NCI-H345 (cell line): ENCODE measurements at regions not wholly inside any gene's neighbourhood (a gene's known extent, or its start where the extent isn't known, plus 50 kb on each side); places are given as distances from the start of the nearest gene placed in this dataset.
A peak's percentile ranks its signal among the peaks of the same experiment; 100 is the strongest.

Experiments used
- DNase-seq: peaks from one replicate; lab custom pipeline; 2025; lab: John Stamatoyannopoulos, UW

DNA sequence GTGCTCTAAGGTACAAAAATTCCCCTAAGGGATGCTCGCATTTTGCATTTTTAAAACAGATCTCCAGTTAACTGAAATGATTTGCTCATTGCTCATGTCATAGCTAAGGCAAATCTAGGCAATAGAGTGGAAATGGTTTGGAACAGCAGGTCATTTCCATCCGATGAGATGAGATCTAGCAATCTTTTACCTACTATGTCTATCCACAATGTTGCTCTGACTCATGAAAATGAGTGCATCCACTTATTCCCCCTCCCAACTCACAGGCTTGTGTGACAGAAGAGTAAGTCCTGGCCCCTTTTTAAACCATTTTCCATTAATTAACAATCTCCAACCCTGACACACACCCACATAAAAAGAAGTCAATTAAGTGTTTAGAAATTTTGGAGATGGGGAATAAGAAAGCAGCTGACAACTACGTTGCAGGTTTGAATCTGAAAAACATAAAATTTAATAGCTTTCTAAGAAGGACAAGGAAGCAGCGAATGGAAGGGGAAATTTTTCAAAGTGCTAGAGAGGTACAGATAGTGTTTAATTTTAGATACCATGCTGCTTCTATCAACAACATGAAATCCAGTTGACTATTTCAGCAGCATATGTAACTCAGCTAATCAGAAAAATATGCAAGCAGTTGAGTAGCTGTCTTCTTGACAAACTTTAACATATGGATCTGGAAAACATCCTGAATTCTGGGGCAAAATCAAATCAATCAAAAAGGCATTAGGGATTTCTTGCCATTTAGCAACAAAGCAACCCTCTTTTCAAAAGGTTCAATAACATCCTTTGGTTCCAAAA, 112.0 kb downstream of the TMCO5A start:
- DNase-seq = no peak

DNA sequence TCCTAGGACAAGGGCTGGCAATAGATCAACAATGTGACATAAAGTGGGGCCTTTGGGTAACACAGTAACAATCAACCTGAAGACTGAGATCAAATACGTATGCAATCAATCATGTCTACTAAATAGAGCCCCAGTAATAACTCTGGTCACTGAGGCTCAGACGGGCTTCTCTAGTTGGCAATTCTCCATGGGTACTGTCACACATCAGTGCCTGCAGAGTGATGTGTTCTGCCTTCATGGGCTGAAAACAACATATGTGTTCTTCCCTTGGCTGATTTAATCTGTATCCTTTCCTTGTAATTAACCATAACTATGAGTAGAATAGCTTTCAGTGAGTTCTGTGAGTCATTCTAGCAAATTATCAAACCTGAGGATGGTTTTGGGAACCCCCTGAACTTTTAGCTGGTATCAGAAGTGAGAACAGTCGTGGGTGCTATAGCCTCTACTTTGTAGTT, 113.6 kb downstream of the TMCO5A start:
- peak; percentile 0 for DNase-seq

DNA sequence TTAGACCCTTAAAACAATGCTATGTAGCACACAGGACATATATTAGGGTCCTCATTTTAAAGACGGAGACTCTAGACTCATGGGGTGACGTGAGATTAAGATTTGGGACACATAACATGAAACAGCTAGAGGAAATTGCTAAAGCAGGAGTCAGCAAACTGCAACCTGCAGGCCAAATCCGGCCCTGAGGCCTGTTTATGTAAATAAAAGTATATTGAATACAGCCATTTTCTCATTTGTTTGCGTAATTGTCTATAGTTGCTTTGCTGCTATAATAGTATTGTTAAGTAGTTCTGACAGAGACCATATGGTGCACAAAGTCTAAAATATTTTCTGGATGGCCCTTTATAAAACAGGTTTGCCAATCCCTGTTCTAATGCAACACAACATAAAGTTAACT, 115.5 kb downstream of the TMCO5A start:
- no peak for DNase-seq

DNA sequence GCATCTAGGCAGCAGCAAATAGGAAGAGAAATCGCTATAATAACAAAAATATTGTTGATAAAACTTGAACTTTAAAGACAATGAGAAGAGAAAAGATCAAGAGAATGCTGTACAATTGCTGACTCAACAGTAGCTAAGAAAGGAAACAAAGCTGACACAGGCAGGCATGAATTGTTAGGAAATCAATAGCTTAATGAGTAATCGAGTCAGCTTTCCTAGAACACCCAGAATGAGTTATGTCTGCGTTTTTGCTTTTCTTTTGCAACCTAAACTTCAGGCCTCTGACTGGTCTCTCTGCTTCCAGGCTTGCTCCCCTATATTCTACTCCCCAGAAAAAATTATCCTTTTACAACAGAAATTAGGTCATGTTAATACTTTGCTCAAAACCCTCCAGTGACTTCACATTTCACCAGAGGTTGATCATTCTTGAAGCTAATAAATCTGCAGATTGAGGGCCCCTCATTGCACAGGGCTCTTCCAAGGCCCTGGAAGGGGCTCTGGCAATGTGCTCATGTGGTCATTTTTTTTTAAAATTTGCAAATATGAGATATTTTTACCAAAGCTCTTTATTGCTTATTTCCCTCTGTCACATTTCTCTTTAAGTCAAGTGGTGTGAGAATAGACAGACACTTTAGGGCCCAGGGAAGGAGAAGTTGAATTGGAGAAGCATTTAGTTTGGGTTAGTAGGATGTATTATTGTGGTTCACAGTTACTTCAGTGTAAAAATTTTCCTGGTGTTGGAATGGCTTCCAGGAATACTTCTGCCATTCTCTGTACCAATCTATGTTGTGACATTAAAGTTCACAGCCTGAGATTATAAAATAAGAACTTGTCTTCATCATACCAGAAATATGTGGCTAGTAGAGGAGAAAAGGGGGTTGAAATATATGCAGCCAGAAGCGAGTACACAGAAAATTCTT, 116.3 kb downstream of the TMCO5A start:
- no peak for DNase-seq

DNA sequence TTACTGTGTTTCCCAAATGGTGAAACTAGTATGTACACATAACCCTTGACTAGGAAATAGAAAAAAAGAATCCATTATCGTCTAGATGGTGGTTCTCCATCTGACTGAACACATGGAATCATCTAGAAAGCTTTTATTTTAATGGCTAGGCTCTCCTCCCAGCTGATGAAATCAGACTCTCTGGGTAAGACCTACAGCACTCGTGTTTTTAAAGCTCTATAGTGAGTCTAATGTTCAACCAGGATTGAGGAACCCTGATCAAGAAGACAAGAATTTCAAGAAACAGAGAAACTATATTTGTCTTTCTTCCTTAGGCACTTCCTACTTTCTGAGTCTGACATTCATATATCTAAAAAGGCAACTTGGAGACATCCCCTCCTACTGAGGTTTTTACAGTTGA, 118.8 kb downstream of the TMCO5A start:
- DNase-seq = no peak

DNA sequence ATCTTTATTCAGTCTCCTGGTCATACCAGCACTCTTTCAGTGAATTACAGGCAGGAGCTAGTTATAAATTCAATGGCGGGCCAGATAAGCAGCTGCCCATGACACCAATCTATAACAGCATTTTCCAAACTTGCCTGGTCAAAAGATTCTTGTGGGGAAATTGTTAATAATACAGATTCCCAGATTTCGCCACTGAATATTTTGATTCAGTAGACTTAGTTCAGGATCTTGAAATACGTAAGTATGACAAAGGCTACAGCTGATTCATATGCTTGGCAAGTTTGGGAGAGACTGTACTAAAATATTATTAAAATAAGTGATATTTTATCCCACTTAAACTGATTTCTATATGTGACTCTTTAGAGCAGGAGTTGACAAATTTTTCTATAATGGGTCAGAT, 119.3 kb downstream of the TMCO5A start:
- no peak for DNase-seq

DNA sequence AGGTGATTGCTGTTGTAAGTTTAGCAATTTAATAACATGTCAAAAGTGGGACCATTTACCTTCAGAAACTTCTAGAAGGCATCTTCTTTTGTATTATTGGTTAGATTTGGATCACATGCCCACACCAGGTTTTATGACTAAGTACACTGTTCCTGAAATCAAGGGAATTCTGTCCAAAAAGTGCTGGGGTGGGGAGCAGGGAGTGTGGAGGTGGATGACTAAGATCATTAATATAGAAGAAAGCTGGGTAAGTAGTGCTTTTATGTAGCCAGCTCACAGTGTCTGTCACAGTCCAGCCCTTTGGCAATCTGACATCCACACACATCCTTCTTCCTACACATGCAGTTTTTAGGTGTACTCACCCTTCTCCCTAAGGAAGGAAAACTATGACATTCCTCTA, 120.0 kb downstream of the TMCO5A start:
- no peak for DNase-seq

DNA sequence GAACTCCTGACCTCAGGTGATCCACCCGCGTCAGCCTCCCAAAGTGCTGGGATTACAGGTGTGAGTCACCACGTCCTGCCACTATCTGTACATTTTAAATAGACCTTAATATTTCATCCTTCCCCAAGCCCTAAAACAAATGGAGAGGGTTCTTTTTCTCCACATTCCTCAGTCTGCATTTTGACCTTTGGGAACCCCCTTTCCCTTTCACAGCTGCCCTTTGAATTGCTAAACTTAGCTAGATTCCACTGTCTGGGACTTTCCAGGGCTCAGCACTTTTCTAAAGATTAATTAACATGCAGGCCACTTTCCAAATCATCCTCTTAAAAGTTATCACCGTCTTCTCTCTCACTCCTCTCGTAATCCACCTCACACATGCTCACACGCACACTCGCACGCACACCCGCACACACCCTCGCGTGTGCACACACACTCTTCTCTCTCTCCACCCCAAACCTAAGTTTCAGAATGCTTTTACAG, 124.2 kb downstream of the TMCO5A start:
- no peak for DNase-seq

DNA sequence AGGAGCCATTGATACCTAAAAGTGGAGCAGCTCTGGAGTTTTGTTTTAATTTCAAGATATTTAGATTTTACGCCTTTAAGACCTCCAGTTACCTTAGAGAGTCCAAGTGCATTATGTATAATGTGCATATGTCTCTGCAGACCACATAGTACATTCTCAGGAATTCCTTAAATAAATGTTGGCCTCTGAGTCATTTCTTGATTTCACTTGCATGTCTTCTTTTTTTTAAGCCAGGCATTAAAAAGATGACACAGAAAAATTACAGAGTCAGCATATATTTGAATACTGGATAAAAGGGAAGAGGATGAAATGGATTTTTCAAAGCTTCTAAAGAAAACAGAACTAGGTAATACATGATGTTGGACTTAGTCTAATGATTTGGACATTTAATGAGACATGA, 125.2 kb downstream of the TMCO5A start:
- no peak for DNase-seq

DNA sequence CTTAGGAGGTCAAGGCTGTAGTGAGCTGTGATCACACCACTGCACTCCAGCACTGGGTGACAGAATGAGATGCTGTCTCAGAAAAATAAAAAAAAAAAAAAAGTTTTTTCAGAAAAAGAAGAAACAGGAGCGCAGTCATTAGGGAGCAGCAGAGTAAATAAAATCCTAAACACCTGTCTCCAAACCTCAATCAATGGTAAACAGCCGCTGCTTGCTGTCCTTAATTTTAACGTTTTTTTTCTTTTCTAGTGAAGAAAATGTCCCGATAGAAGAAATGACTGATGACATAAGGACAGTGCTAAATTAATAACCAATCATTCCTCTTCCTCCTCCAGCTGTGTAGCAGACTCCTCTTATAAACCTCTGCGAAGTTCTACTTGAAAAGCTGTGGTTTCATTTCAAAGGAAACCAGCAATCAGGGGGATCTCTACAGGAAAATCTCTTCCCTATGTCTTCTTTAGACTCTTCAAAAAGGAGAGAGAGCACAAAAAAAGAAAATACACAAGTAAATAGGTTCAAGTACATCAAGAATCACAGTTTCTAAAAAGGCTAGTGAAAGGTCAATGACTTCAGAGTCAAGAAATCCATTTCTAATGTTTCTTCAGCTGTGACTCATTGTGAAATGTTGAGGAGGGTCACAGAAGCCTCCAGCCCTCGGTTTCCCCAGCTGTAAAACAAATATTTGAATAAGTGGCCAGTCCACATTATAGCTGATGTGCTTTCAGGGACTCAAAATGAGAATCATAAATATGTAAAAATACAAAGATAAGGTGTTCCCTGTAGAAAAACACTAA, 127.6 kb downstream of the TMCO5A start:
- no peak for DNase-seq

DNA sequence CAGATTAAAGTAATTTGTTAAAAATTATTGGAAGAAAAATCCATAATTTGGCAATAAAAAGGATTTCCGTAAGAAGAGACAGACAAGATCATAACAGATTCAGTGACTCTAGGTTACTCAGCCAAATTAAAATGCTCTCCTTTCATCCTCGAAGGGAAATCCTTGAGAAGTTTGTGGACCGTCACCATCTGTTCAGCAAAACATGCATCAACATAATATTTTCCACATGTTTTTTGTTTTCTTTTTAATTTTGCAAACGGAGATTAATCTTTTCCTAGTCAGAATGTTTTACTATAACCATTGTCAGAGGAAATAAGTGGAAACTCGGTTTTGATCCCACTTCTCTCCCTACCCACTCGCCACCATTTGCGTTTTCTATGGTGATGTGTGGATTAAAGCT, 128.3 kb downstream of the TMCO5A start:
- DNase-seq = no peak

DNA sequence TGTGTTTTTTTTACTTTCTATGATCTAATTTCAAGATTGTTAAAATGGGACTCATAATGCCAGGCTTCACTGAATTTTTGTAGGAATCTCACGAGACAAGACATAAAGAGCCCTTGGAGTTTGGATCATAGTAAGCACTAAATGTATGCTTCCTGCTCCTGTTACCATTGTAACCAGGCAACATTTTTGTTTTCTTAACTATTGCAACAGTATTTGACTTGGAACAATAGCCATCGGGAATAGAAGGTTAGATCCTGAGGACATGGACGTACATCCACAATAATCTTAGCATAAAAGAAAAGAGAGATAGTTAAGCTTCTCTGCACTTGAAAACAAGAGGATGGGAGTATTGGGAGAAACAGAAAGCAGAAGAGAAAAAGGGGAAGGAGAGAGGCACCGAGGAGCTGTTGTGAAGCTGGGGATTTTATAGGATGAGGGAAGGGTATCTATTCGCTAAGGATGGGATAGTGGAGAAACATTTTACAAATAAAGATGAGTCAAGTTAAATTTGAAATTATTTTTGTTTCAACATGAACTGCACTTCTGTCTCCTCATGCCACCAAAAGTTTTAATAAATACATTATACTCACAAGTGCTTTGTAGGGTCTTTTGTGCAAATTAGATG, 131.4 kb downstream of the TMCO5A start:
- no peak for DNase-seq

DNA sequence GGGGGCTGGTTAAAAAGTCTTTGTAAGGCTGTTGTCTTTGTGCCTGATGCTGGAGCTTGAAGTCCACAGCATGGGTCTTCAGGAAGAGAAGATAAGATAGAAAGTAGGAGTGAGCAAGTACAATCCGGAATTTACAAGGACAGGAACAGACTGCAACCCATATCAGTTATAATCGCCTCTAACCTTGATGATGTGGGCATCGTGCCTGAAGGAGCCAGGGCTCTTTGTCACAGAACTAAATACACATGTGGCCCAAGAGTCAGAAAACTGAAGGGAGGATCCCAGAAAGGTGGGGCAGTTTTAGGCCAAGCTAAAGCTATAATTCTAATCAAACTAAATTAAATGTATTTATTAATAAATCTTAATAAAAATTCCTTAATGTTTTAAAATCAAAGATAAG, 132.2 kb downstream of the TMCO5A start:
- DNase-seq = no peak

DNA sequence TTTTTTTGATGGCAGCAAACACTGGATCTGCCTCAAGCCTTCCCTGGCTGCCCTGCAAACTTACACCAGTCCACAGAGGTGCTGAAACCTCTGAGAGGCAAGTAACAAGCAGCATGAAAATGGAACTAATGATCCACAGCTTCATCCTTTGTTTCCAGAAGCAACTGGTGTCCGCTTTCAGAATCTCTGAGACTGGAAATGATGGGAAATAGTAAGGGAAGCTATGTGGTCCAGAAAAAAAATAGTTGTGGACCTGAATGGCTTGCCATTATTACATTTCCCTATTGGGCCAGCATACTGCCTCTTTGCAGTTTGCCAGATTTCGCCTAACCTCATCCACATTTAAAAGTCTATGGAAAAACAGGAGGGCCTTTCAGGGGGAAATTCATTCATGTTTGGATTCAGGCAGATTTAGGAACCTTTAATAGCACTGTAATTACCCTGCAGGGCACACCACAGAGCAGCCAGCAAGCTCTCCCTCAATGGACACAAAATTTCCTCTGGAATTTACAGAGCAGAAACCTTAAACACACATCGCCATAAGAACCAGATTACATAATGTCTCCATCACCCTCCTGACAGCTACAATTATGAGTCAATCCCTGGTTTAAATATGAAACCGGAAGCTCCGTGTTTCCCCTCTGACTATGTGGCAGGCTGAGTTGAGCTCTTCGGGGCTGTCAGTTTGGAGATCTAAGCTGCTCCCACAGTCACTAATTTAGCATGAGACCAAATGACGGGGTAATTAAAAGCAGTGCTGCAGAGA, 134.4 kb downstream of the TMCO5A start:
- DNase-seq = no peak

DNA sequence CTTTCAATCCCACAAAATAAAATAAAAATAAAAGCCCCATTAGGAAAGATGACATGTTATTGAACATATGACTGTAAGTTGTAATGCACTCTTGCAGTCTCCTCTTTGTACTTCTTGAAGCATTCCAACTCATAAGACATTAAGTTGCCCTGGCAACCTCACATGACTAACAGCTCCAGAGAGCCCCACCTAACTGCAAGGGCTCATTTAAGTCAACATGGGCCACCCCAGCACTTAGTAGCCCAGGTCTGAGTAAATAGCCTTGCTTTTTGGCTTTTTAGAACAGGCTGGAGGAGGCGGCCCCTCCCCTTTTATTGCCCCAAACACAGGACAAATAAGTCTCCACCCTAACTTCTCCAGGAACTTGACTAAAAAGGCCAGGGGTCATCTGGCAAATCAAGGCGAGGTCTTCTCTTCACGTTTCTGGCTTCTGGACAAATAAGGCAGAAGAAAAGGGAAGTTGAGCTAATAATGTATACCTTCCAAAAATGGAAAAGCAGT, 135.1 kb downstream of the TMCO5A start:
- DNase-seq = no peak

DNA sequence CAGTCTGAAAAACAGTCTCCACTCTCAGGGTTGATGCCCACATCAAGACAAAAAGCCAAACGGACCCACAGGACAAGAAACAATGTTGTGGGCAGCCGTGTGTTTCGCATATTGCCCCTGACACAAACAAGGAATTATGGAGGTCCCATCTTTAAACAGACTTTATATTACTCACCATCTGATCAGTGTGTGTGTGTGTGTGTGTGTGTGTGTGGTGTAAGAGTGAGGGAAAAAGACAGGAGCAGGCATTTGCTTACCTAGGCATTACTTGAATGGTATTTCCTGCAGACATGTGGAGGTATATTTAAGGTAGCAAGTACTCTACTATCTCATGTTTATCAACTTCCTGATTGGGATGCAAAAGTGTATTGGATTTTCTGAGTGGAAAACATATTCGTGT, 136.3 kb downstream of the TMCO5A start:
- no peak for DNase-seq

DNA sequence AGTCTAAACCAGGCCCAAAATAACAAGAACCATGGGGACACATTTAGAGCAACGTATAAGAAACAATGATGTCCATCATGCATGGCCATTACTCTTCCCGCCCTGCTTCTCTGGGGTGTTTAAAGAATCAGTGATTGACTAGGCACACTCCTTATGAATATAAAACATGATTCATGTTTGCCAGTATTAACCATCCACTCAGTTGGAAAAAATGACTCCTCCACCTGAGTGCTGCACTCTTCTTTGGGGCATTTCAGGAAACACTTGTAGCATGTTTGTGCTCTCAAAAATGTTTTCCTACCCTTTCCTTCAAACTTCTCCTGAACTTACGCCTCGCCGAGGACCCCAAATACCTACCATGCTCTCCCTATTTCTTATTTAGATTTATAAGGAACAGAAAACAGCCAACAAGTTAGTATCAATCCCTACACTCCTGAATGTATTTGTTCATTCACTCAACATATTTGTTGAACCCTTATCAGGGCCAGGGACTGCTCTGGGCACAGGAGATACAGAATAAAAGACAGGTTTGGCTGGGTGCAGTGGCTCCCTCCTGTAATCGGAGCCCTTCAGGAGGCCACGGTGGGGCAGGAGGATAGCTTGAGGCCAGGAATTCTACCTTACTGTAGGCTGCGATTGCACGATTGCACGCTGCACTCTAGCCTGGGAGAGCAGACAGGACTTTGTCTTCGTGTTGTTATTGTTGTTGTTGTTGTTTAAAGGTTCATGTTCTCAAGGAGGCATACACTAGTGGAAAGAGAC, 137.0 kb downstream of the TMCO5A start:
- DNase-seq = no peak

DNA sequence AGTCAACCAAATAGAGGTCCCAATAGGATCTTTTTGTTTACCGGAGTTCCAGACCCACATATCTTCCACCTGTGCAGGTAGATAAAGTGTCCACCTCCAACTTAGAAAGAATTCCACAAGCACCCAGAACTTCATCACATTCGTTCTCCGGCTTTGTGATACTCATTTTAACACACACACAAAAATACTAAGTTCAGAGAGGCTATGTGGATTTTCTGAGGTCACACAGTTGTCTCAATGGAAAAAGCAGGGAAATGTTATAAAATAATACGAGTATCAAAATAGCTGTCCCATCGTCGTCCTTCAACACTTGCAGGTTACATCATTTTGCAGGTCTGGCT, 137.5 kb downstream of the TMCO5A start:
- DNase-seq = no peak

DNA sequence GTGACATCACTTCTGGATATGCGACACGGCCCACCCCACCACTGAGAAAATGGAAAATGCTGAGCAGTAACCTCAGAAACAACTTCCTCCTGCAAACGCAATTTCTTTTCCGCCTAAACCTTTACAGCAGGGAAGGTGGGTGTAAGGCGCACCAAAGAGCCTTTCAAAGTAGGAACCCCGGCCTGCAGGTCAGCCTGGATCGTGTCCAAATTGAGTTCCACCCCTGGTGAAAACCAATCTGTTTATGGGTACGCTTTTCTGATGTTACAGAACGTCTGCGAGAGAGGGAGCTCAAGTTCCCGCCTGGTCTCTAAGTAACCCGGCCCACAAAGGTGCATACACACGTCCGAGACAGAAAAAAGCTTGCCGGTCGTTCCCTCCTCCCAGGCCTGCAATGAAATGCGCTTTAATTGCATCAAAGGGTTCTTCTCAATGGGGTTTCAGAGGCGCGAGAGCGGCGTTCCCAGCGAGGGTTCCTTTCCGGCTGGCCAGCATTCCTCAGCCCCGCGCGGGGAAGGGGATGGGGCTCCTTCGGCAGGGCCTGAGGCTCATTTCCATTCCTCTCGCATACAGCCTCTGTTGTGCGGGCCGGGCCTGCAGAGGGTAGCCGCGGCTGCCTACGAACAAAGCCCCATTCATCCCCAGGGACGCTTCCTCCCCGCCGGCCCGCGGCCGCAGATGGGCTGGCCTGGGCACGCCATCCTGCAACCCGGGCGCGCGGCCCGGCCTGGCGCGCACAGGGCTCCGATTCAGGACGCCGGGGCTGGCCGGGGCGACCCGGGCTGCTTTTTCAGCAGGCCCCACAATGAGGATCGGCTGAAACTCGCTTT, 138.1 kb downstream of the TMCO5A start:
- peak; percentile 56 for DNase-seq
